Epithelial cell of esophagus (primary cell): ENCODE measurements at regions not wholly inside any gene's neighbourhood (a gene's known extent, or its start where the extent isn't known, plus 50 kb on each side); places are given as distances from the start of the nearest gene placed in this dataset.

Experiments used
- DNase-seq: peaks from one replicate; pipeline ENCODE4 v3.0.0; 2010; ENCODE audit warnings: low read depth
- H3K4me3 ChIP-seq: 2 replicates; pipeline ENCODE4 v1.5.1; 2011; ENCODE audit warnings: mild to moderate bottlenecking, low read length, control low read depth
- CTCF ChIP-seq: IDR thresholded peaks from 2 replicates; pipeline ENCODE4 v1.5.1; 2011; ENCODE audit warnings: low read depth, mild to moderate bottlenecking, low read length, control low read depth, inconsistent platforms; ENCODE audit not compliant: insufficient read depth; ENCODE audit errors: missing control alignments

- DNase-seq: no peak
- no peak for TF ChIP-seq CTCF
- H3K4me3 ChIP-seq: no peak overlapping the region
Measured at GRCh38 chr11:80610516-80610915, 1169.7 kb upstream of the TENM4 start.

GRCh38 chr11:80603472-80603871 lies 1162.6 kb upstream of the TENM4 start:
- DNase-seq: no peak
- H3K4me3 ChIP-seq: no peak overlapping the region
- no peak for TF ChIP-seq CTCF

GRCh38 chr11:80598905-80599304 lies 1158.1 kb upstream of the TENM4 start:
- DNase-seq: peak; percentile 75
- no peak overlapping the region for H3K4me3 ChIP-seq
- TF ChIP-seq CTCF: no peak

- no peak overlapping the region for H3K4me3 ChIP-seq
- no peak for TF ChIP-seq CTCF
- peak; percentile 55 for DNase-seq
Measured at GRCh38 chr11:80596291-80596810, 1155.5 kb upstream of the TENM4 start.

GRCh38 chr11:80595011-80595410 lies 1154.2 kb upstream of the TENM4 start:
- no peak for TF ChIP-seq CTCF
- no peak overlapping the region for H3K4me3 ChIP-seq
- DNase-seq: peak; percentile 70

GRCh38 chr11:80593648-80594374 lies 1153.0 kb upstream of the TENM4 start:
- H3K4me3 ChIP-seq: no peak overlapping the region
- TF ChIP-seq CTCF: no peak
- peak; percentile 86 for DNase-seq

- no peak for TF ChIP-seq CTCF
- no peak overlapping the region for H3K4me3 ChIP-seq
- DNase-seq: no peak
Measured at GRCh38 chr11:80592546-80592945, 1151.7 kb upstream of the TENM4 start.
